K562 (cell line): ENCODE measurements at regions not wholly inside any gene's neighbourhood (a gene's known extent, or its start where the extent isn't known, plus 50 kb on each side); places are given as distances from the start of the nearest gene placed in this dataset.

Experiments
- ATAC-seq: fragments of 200-7000 bp; cut with Tn5 transposase; 3 replicates; pipeline ENCODE4 v1.9.1; 2020; ENCODE audit warnings: moderate library complexity
- BruUV-seq: library from RNA; stranded (reverse); fragments of 400-500 nt; replicated peaks from 2 replicates; lab custom pipeline; 2021; lab: Mats Ljungman, UMichigan
- CTCF ChIA-PET: fragments of 300-600 bp; formaldehyde crosslinking; extraction: SDS; loops from one replicate; lab custom pipeline; 2021; ENCODE audit warnings: low intra/inter-chr PET ratio; lab: Yijun Ruan, JAX
- POLR2A ChIA-PET: fragments of 300-600, 350-650 bp; sonication (Branson Sonifier 250); formaldehyde crosslinking; extraction: SDS; loops from one replicate; lab custom pipeline; 2021; ENCODE audit warnings: antibody characterized with exemption, inconsistent platforms; lab: Yijun Ruan, JAX
- DNase-seq, 4 experiments: peaks; one replicate each; pipeline versions ENCODE4 v3.0.0 to v3.0.0-alpha.2; 2011 to 2018; ENCODE audit warnings: low spot score in 3 of 4, mixed read lengths in 3 of 4; ENCODE audit errors: extremely low read depth in 1 of 4
- FAIRE-seq: peaks from 2 replicates; lab custom pipeline; 2011; peaks lifted over from hg19 to GRCh38; lab: Jason Lieb, UNC
- H2AFZ ChIP-seq: 2 replicates; pipeline ENCODE4 v1.6.0; 2011; ENCODE audit warnings: low read depth, low read length, control low read depth, inconsistent platforms
- H3K27ac ChIP-seq: fragments of 200-600 bp; 3 replicates; pipeline ENCODE4 v1.8.0; 2011; ENCODE audit warnings: low read depth, mild to moderate bottlenecking, control low read depth, inconsistent platforms, low read length, moderate library complexity, mixed read lengths; ENCODE audit errors: extremely low read depth
- H3K27me3 ChIP-seq, 2 experiments: fragments of 300-600 bp in 1 of 2; 2 replicates in 1 of 2; 3 replicates in 1 of 2; pipeline versions ENCODE4 v1.6.0 to v1.8.0; 2011; ENCODE audit warnings: inconsistent platforms in 2 of 2, low read length in 2 of 2, mild to moderate bottlenecking in 1 of 2, mixed read lengths in 1 of 2, moderate library complexity in 1 of 2; ENCODE audit not compliant: control insufficient read depth in 2 of 2, insufficient read depth in 2 of 2
- H3K36me3 ChIP-seq: fragments of 300-600 bp; 3 replicates; pipeline ENCODE4 v1.8.0; 2011; ENCODE audit warnings: mild to moderate bottlenecking, low read length, inconsistent platforms; ENCODE audit not compliant: control insufficient read depth, insufficient read depth
- H3K4me1 ChIP-seq, 2 experiments: fragments of 200-600 bp in 1 of 2; replicated peaks in 1 of 2; 2 replicates in 1 of 2; 3 replicates in 1 of 2; pipeline versions ENCODE4 v1.5.1 to v1.8.0; 2011; ENCODE audit warnings: inconsistent platforms in 2 of 2, low read length in 2 of 2, mild to moderate bottlenecking in 1 of 2, mixed read lengths in 1 of 2, moderate library complexity in 1 of 2; ENCODE audit not compliant: control insufficient read depth in 2 of 2, insufficient read depth in 2 of 2
- H3K4me2 ChIP-seq: 2 replicates; pipeline ENCODE4 v1.6.1; 2011; ENCODE audit warnings: low read length, control low read depth, inconsistent platforms, mixed read lengths; ENCODE audit not compliant: insufficient read depth
- H3K4me3 ChIP-seq: fragments of 200-600 bp; sonication (generic), shearing (Covaris generic); 2 replicates; pipeline ENCODE4 v1.5.1; 2016; ENCODE audit warnings: control low read depth, inconsistent platforms
- H3K79me2 ChIP-seq: fragments of 200-600 bp; 3 replicates; pipeline ENCODE4 v1.8.0; 2011; ENCODE audit warnings: low read length, inconsistent platforms; ENCODE audit not compliant: control insufficient read depth, insufficient read depth
- H3K9ac ChIP-seq, 2 experiments: 2 replicates each; pipeline versions ENCODE4 v1.6.0 to v1.6.1; 2011; ENCODE audit warnings: low read depth in 2 of 2, low read length in 2 of 2, control low read depth in 1 of 2, inconsistent platforms in 1 of 2, mild to moderate bottlenecking in 1 of 2, mixed read lengths in 1 of 2; ENCODE audit not compliant: insufficient read depth in 1 of 2
- H3K9me1 ChIP-seq: one replicate; pipeline ENCODE4 v1.6.0; 2011; ENCODE audit warnings: inconsistent platforms, mild to moderate bottlenecking, low read length, moderate library complexity; ENCODE audit not compliant: control insufficient read depth, insufficient read depth
- H3K9me3 ChIP-seq: replicated peaks from 2 replicates; pipeline ENCODE4 v1.5.1; 2011; ENCODE audit warnings: low read depth, low read length, inconsistent platforms; ENCODE audit not compliant: control insufficient read depth, insufficient read depth
- H4K20me1 ChIP-seq: replicated peaks from 2 replicates; pipeline ENCODE4 v1.6.1; 2011; ENCODE audit warnings: low read length, inconsistent platforms, mixed read lengths; ENCODE audit not compliant: control insufficient read depth, insufficient read depth
- BHLHE40 ChIP-seq: IDR thresholded peaks from 2 replicates; pipeline ENCODE4 v1.6.1; 2011; ENCODE audit warnings: low read length, improper control_type of control experiment
- CBX8 ChIP-seq: fragments of 200-600 bp; sonication (generic); IDR thresholded peaks from 2 replicates; pipeline ENCODE4 v1.6.1; 2012; ENCODE audit warnings: borderline replicate concordance, mixed run types, low read depth, mild to moderate bottlenecking, moderate library complexity, mixed read lengths, low read length, control low read depth, inconsistent platforms; ENCODE audit not compliant: poor library complexity, severe bottlenecking; ENCODE audit errors: extremely low read depth
- CCAR2 ChIP-seq: fragments of 200-400 bp; formaldehyde crosslinking; IDR thresholded peaks from 2 replicates; pipeline ENCODE4 v1.6.1; 2017; ENCODE audit warnings: mild to moderate bottlenecking, low read depth, low read length
- ESRRA ChIP-seq: fragments of 450-650 bp; IDR thresholded peaks from 2 replicates; pipeline ENCODE4 v1.6.1; 2014; ENCODE audit warnings: low read depth, mild to moderate bottlenecking, moderate library complexity, borderline replicate concordance
- ETV6 ChIP-seq, 3 experiments: fragments of 150-350 bp in 1 of 3; sonication (generic) in 1 of 3; formaldehyde crosslinking in 1 of 3; IDR thresholded peaks; 2 replicates each; pipeline versions ENCODE4 v1.6.1 to v1.8.0; 2014 to 2022; ENCODE audit warnings: borderline replicate concordance in 2 of 3, low read depth in 2 of 3, antibody characterized with exemption in 1 of 3, low read length in 1 of 3, mild to moderate bottlenecking in 1 of 3, missing genetic modification reagents in 1 of 3
- FOXJ3 ChIP-seq: sonication (generic); formaldehyde crosslinking; IDR thresholded peaks from 2 replicates; pipeline ENCODE4 v1.4.0; 2020; ENCODE audit warnings: mild to moderate bottlenecking, missing genetic modification reagents
- HLTF ChIP-seq: fragments of 450-650 bp; IDR thresholded peaks from 2 replicates; pipeline ENCODE4 v1.6.1; 2016
- MED1 ChIP-seq: sonication (generic); formaldehyde crosslinking; IDR thresholded peaks from 2 replicates; pipeline ENCODE4 v1.8.1; 2023; ENCODE audit warnings: missing genetic modification reagents, borderline replicate concordance
- PTBP1 ChIP-seq: fragments of 200-400 bp; formaldehyde crosslinking; IDR thresholded peaks from 2 replicates; pipeline ENCODE4 v1.6.1; 2017; ENCODE audit warnings: low read depth, low read length
- RBM17 ChIP-seq: fragments of 200-400 bp; formaldehyde crosslinking; IDR thresholded peaks from 2 replicates; pipeline ENCODE4 v1.6.1; 2017; ENCODE audit warnings: low read depth, mild to moderate bottlenecking, low read length, borderline replicate concordance
- SP2 ChIP-seq: IDR thresholded peaks from 2 replicates; pipeline ENCODE4 v1.6.1; 2011; ENCODE audit warnings: mild to moderate bottlenecking, low read depth, low read length, moderate library complexity; ENCODE audit not compliant: poor library complexity, severe bottlenecking; ENCODE audit errors: extremely low read depth
- TBL1XR1 ChIP-seq, 2 experiments: IDR thresholded peaks; 2 replicates each; pipeline ENCODE4 v1.6.1; 2012; ENCODE audit warnings: improper control_type of control experiment in 2 of 2, low read length in 2 of 2, mild to moderate bottlenecking in 1 of 2
- TEAD2 ChIP-seq: fragments of 450-650 bp; IDR thresholded peaks from 2 replicates; pipeline ENCODE4 v1.6.1; 2016; ENCODE audit warnings: missing genetic modification characterization, control low read depth, missing compliant biosample characterization
- TGIF2 ChIP-seq: sonication (generic); formaldehyde crosslinking; IDR thresholded peaks from 2 replicates; pipeline ENCODE4 v1.8.1; 2022; ENCODE audit warnings: mild to moderate bottlenecking, missing genetic modification reagents, moderate library complexity
- ZBTB7A ChIP-seq: IDR thresholded peaks from 2 replicates; pipeline ENCODE4 v1.6.1; 2011; ENCODE audit warnings: low read depth, mild to moderate bottlenecking, low read length, moderate library complexity, borderline replicate concordance; ENCODE audit not compliant: control insufficient read depth
- ZFP30 ChIP-seq: fragments of 250-450 bp; sonication (Bioruptor Pico); IDR thresholded peaks from 2 replicates; pipeline ENCODE4 v1.8.0; 2022; ENCODE audit warnings: moderate library complexity, mild to moderate bottlenecking, inconsistent platforms, borderline replicate concordance
- WGBS: fragments of 100-300 bp; shearing (Covaris generic); methylation state at CpG from one replicate; pipeline ENCODE4 v1.1.6; 2016; ENCODE audit warnings: low coverage, mixed read lengths; ENCODE audit not compliant: insufficient coverage; ENCODE audit errors: missing lambda C conversion rate; 5-methylcytosine and 5-hydroxymethylcytosine counted together
- in situ Hi-C: fragments of 300-500 bp; cut with MboI; formaldehyde crosslinking; loops from 4 replicates; pipeline ENCODE4 v1.15.0; 2018; ENCODE audit warnings: inconsistent platforms, mixed read lengths
- intact Hi-C: fragments of 100-400 bp; cut with micrococcal nuclease; formaldehyde crosslinking; loops from 2 replicates; pipeline ENCODE4 v1.14.2; 2022

DNA sequence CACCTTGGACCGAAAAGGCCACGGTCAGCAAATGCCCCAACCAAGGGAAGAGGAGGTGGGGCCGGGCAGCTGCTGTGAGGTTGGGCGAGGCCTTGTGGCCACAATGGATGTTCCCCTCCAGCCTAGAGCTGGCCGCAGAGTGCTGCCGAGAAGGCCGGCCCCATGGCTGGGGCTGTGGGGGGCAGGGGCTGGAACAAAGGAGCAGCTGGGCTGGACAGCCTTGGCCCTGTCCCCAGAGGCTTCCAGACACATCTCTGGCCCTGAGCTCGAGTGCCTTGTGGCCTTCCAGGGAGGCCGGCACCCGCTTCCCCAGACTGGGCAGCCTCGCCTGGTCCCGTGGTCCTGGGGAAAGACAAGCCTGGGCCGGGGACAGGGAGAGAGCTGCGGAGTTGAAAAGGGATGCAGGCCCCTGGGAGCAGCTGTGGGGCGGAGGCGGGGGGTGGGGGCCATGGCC lies 88.0 kb downstream of the PDGFA start:
- 3% methylated on average over 11 of the region's 16 CpGs for WGBS
- no peak overlapping the region for H3K4me2 ChIP-seq
- TF ChIP-seq TGIF2 (no peak), CBX8 (no peak), SP2 (no peak), ETV6 (IDR thresholded peaks at IDR 0.05; ENCODE audit: borderline replicate concordance in 1 of 2, low read depth in 2 of 2, low read length in 1 of 2) (no peak), ETV6 (CRISPR knock-in tag; IDR thresholded peaks at IDR 0.05; ENCODE audit: borderline replicate concordance) (no peak), PTBP1 (no peak), RBM17 (no peak), ESRRA (no peak), FOXJ3 (CRISPR knock-in tag) (no peak), BHLHE40 (no peak), HLTF (no peak), MED1 (CRISPR knock-in tag) (no peak), TEAD2 (tag) (no peak), ZBTB7A (no peak), ZFP30 (CRISPR knock-in tag) (no peak), TBL1XR1 (IDR thresholded peaks at IDR 0.05; ENCODE audit: low read length in 2 of 2) (no peak), CCAR2 (no peak)
- H3K27ac ChIP-seq = no peak overlapping the region
- H3K9me1 ChIP-seq = no peaks in the 10 kb centered on the region
- in situ Hi-C loops = no loop called here
- FAIRE-seq = no peak
- peaks cover 13% of the 10 kb centered on the region; the same call in 1 of the 2 replicates for H4K20me1 ChIP-seq
- DNase-seq = no peak
- intact Hi-C loops = no loop called here
- no peaks in the 10 kb centered on the region for H3K79me2 ChIP-seq
- H3K27me3 ChIP-seq = peaks cover 49 to 93% of the 10 kb centered on the region in 2 experiments
- ChIA-PET CTCF (no interaction called here), POLR2A (interaction anchor here (0.6 to 2.2 kb wide), 3 partner anchors 9 to 443 kb away, joined by 3 to 8 read pairs (median 3); no protein-coding TSS in a partner anchor)
- H3K4me1 ChIP-seq = peaks cover 0 to 45% of the 10 kb centered on the region in 2 experiments; a peak in 2 of 5 replicates
- H3K9me3 ChIP-seq = no peaks in the 10 kb centered on the region
- H3K36me3 ChIP-seq = no peaks in the 10 kb centered on the region
- H2AFZ ChIP-seq = no peak overlapping the region
- BruUV-seq = no TSS peak
- H3K4me3 ChIP-seq = no peak overlapping the region
- peak; percentile 46 for ATAC-seq
- H3K9ac ChIP-seq = no peak overlapping the region; a peak in 1 of 4 replicates
